ENCODE measurements at regions not wholly inside any gene's neighbourhood (a gene's known extent, or its start where the extent isn't known, plus 50 kb on each side); places are given as distances from the start of the nearest gene placed in this dataset.
"Not testable (repeated sequence)": the region's sequence is repeated elsewhere in the genome, so short reads cannot be mapped to it uniquely, and the experiment has no call there.

DNA sequence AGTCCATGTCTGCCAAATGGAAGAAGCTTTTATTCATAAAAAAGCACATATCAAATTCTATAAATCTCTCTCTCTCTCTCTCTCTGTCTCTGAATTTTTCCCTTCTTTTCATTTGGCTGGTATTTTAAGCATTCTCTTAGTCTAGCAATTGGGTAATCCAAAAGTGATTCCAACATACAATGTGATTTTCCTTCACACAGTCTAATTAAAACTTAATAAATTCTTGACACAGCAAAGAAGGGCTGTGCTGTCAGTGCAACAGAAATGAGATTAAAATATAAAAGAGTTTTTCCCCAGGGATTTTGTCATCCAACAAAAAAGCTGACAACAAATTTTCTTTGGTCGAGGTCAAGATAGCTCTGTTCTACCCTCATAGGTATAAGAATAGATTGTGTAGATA lies 216.9 kb downstream of the CENPC start:
- no peak for DNase-seq

DNA sequence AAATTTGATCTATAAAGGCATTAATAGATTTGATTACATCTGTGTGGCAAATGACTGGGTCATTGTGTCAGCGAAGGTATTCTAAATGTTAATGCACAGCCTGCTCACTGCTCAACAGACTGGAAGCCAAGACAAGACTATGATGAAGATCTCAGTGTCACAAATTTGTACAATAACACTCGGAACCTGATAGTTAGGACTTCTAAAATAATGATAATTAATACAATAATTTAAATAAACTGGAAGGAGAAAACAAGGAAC lies 217.4 kb downstream of the CENPC start:
- DNase-seq, result no peak

DNA sequence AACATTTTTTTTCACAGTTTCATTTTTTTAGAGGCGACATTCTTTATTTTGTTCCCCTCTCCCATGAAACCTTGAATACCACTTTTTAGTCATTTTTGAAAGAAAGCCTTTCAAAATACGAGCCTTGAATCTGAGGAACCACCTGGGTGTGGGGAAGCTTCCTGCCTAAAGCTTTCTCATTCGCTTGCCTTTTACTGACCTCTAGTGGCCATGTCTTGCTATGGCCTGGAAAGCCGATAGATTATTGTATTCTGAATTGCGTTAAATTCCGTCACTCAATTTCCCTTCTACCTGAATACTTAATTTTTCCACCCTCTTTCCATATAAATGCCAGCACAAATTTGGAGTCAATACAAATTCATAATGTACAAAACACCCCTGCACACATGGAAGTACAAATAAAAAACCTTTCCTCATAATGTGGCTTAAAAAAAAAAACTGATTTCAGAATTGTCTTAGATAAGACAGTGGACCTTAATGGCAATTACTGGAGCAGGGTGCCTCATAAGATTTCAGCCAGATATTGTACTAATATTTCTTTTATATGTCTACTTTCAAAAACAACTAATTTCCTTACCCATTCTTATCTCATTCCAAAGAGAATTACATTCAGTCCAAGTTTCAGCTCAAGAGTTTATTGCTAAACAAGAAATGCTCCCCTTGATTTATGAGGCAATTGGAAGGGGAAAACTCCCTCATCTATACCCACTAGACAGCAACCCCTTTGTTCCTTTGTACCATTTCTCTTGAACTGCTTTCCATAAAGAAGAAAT lies 217.9 kb downstream of the CENPC start:
- DNase-seq, result peak; percentile 6

- no peak for DNase-seq
These were observed 219.5 kb downstream of the CENPC start for GRCh38 chr4:67325791-67326190.

GRCh38 chr4:67320645-67321044 lies 224.7 kb downstream of the CENPC start:
- no peak for DNase-seq

DNA sequence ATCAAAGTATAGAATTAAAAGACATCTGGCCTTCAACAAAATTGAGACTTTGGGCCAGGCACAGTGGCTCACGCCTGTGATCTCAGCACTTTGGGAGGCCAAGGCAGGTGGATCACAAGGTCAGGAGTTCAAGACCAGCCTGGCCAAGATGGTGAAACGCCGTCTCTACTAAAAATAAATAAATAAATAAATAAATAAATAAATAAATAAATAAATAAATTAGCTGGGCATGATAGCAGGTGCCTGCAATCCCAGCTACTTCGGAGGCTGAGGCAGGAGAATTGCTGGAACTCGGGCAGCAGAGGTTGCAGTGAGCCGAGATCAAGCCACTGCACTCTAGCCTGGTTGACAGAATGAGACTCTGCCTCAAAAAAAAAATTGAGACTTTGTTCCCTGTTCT lies 225.7 kb downstream of the CENPC start:
- DNase-seq, result not testable (repeated sequence)

DNA sequence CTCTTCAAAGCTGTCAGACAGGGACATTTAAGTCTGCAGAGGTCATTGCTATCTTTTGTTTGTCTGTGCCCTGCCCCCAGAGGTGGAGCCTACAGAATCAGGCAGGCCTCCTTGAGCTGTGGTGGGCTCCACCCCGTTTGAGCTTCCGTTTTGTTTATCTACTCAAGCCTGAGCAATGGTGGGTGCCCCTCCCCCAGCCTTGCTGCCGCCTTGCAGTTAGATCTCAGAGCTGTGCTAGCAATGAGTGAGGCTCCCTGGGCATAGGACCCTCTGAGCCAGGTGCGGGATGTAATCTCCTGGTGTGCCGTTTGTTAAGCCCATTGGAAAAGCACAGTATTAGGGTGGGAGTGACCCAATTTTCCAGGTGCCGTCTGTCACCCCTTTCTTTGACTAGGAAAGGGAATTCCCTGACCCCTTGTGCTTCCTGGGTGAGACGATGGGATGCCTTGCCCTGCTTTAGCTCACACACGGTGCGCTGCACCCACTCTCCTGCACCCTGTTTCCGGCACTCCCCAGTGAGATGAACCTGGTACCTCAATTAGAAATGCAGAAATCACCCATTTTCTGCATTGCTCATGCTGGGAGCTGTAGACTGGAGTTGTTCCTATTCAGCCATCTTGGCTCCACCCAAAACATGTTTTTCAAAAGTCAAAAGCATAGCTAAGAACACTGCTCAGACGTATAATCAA lies 244.7 kb downstream of the CENPC start:
- not testable (repeated sequence) for DNase-seq

- DNase-seq, result no peak
These were observed 252.7 kb downstream of the CENPC start for GRCh38 chr4:67292636-67293035.

DNA sequence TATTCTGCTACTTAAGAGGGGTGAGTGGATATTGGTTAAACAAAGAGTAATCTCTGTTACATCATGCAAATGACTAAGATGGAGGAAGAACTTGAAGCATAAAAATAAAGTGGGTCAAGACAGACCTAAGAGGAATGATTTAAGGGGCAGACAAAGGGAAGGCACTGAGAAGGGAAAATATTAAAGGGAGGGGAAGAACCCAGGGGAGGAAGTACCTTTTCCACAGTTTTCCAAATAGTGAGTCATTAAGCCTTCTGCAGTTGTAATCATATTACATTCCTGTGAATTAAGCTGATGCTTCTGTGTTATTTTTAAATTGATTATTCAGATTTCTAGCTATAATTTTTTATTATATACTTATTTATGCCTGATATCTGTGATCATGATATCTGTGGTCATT lies 253.3 kb downstream of the CENPC start:
- DNase-seq, result no peak

- no peak for DNase-seq
These were observed 253.7 kb downstream of the CENPC start for GRCh38 chr4:67291644-67292043.

DNA sequence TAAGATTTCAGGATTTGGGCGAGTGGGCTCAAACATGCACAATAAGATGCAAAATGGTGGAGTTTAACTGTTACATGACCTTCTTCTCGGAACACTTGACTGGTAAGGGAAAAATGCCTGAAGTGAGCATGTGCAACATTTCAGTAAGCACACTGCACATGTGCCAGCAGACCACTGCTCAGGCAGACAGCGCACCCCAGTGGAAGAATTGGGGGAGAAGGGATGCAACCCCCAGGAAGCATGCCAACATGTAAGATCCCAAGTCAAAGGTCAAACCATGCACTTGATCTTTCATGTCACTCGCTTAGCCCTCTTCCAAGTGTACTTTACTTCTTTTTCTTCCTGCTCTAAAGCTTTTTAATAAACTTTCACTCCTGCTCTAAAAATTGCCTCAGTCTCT lies 256.3 kb downstream of the CENPC start:
- DNase-seq, result no peak

DNA sequence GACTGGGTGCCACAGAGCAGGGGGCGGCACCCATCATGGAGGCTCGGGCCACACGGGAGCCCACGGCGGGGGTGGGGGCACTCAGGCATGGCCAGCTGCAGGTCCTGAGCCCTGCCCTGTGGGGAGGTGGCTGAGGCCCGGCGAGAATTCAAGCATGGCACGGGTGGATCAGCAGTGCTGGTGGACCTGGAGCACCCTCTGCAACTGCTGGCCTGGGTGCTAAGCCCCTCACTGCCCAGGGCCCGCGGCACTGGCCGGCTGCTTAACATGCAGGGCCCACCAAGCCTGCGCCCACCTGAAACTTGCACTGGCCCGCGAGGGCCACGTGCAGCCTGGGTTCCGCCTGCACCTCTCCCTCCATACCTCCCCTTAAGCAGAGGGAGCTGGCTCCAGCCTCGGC lies 258.6 kb downstream of the CENPC start:
- no peak for DNase-seq

DNA sequence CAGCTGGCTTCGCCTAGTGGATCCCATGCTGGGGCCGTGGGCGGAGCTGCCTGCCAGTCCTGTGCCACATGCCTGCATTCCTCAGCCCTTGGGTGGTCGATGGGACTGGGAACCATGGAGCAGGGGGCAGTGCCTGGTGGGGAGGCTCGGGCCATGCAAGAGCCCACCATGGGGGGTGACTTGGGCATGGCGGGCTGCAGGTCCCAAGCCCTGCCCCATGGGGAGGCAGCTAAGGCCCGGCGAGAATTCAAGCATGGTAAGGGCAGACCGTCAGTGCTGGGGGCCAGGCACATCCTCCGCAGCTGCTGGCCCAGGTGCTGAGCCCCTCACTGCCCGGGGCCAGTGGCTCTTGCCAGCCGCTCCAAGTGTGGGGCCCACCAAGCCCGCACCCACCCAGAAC lies 262.6 kb downstream of the CENPC start:
- DNase-seq, result no peak

GRCh38 chr4:67275179-67275750 lies 270.0 kb downstream of the CENPC start:
- DNase-seq, result no peak

GRCh38 chr4:67274671-67275070 lies 270.6 kb downstream of the CENPC start:
- DNase-seq, result not testable (repeated sequence)

DNA sequence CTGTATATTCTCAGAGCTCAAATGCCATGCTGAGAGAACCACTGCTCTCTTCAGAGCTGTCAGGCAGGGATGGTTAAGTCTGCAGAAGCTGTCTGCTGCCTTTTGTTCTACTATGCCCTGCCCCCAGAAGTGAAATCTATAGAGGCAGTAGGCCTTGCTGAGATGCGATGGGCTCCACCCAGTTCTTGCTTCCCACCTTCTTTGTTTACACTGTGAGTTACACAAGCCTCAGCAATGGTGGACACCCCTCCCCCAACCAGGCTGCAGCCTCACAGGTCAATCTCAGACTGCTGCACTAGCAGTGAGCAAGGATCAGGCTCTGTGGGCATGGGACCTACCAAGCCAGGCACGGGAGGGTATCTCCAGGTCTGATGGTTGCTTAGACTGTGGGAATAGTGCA lies 271.6 kb downstream of the CENPC start:
- no peak for DNase-seq

DNA sequence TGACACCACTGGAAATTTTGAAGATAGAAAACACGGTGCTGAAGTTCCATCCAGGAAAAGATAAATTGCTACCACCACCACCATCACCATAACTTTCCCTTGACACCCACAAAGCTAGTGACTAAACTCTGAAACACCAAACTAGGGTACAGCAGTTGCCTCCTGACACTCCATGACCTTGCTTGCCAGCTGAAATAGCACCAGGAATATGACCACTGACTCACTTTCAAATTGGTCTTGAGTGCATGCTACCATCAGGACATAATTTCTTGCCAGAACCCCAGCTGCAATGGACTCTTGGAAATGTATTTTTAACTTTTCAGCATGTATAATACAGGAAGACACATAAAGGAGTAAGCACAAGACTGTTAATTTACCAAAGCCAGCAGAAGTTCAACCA lies 283.3 kb downstream of the CENPC start:
- no peak for DNase-seq

DNA sequence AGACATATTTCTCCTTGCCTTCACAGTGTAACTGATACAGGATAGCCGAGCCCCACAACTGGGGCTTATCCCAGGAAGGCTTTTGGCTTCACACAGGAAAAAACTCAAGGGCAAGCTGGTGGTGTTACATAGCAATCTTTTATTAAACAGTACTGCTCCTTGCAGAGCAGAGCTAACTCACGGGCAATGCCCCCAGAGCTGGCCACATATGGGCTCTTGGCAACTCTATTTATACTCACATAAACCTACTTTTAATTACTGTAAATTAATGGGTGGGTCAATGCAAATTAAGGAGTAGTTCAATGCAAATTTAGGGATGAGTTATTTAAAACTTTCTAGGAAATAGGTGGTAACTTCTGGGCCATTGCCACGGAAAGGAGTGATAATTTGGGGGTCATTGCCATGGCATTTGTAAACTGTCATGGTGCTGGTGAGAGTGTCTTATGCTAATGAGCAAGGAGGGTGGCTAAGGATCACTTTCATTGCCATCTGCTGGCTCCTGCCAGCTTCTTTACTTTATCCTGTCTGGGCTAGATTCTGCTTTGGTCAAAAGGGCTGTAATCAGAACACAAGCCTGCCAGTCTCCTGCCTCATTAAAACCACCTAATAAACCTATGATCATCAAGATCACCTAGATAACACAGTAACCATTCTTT lies 288.8 kb downstream of the CENPC start:
- DNase-seq, result no peak

GRCh38 chr4:67250131-67250896 lies 295.0 kb downstream of the CENPC start:
- no peak for DNase-seq

DNA sequence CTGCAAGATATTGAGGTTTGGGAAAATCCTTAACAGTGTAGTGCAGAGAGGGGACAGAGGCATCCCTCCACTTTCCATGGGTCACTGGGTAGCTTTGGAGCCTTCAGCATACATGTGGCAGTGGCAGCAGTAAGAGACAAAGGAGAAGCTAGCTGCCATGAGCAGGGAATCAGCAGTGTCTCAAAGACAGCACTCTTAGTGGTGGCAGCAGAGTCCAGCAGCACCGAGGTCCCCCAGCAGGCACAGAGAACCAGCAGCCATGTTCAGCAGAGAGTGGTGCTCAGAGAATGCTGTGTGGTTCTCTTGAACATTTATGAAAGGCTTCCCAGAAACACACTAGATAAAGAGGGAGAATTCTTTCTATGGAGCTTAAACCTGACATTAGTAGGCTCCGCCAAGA lies 308.5 kb downstream of the CENPC start:
- no peak for DNase-seq

- no peak for DNase-seq
These were observed 309.0 kb downstream of the CENPC start for GRCh38 chr4:67236318-67236717.

- DNase-seq, result no peak
These were observed 311.0 kb downstream of the CENPC start for GRCh38 chr4:67234296-67234695.

DNA sequence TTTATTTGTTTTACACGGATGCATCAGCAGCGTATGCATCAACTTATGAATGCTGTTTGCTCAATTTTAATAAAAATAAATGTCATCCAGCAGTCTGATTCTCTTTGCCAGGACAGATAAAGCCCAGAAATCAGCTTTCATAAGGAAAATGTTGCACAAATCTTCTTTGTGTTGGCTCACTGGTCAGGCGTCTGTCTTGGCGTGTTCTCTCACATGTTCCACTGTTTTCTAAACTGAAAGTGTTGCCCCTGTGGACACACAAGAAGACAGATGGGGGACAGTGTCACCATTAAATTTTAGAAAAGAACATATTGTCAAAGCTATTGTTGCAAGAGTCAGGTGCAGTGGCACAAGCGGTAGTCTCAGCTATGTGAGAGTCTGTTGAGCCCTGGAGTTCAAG lies 316.2 kb downstream of the CENPC start:
- no peak for DNase-seq

Data from skin of body (tissue), 1 donor.